MG63 (cell line): ENCODE measurements at regions not wholly inside any gene's neighbourhood (a gene's known extent, or its start where the extent isn't known, plus 50 kb on each side); places are given as distances from the start of the nearest gene placed in this dataset.
"Not testable (repeated sequence)": the region's sequence is repeated elsewhere in the genome, so short reads cannot be mapped to it uniquely, and the experiment has no call there.

Experiments used
- DNase-seq: peaks from one replicate; pipeline ENCODE4 v3.0.0-alpha.2; 2020
- H3K27me3 ChIP-seq: fragments of 250-450 bp; sonication (Bioruptor Pico); 2 replicates; pipeline ENCODE4 v1.5.1; 2020; ENCODE audit warnings: mild to moderate bottlenecking, moderate library complexity
- H3K36me3 ChIP-seq: fragments of 250-450 bp; sonication (Bioruptor Pico); 2 replicates; pipeline ENCODE4 v1.5.1; 2020; ENCODE audit warnings: mild to moderate bottlenecking, moderate library complexity
- H3K4me3 ChIP-seq: fragments of 250-450 bp; sonication (Bioruptor Pico); 2 replicates; pipeline ENCODE4 v1.5.1; 2020; ENCODE audit warnings: mild to moderate bottlenecking, moderate library complexity
- H3K9me3 ChIP-seq: fragments of 250-450 bp; sonication (Bioruptor Pico); 2 replicates; pipeline ENCODE4 v1.5.1; 2020; ENCODE audit warnings: mild to moderate bottlenecking, moderate library complexity

GRCh38 chr2:16357188-16357587, 308.4 kb downstream of the CYRIA start:
- Histone ChIP-seq H3K4me3 (no peak overlapping the region), H3K36me3 (no peaks in the 10 kb centered on the region), H3K9me3 (peaks cover 2% of the 10 kb centered on the region; the same call in 1 of the 2 replicates), H3K27me3 (no peaks in the 10 kb centered on the region)
- no peak for DNase-seq

- Histone ChIP-seq H3K9me3 (no peaks in the 10 kb centered on the region), H3K36me3 (no peaks in the 10 kb centered on the region), H3K27me3 (no peaks in the 10 kb centered on the region), H3K4me3 (no peak overlapping the region)
- no peak for DNase-seq
Observed at GRCh38 chr2:16351541-16351940, 314.1 kb downstream of the CYRIA start.

GRCh38 chr2:16351137-16351536, 314.5 kb downstream of the CYRIA start:
- H3K27me3 ChIP-seq = no peaks in the 10 kb centered on the region
- H3K9me3 ChIP-seq = no peaks in the 10 kb centered on the region
- no peak for DNase-seq
- H3K36me3 ChIP-seq = no peaks in the 10 kb centered on the region
- H3K4me3 ChIP-seq = no peak overlapping the region

GRCh38 chr2:16350211-16350610, 315.4 kb downstream of the CYRIA start:
- H3K27me3 ChIP-seq = no peaks in the 10 kb centered on the region
- no peaks in the 10 kb centered on the region for H3K9me3 ChIP-seq
- H3K4me3 ChIP-seq = no peak overlapping the region
- no peak for DNase-seq
- H3K36me3 ChIP-seq = no peaks in the 10 kb centered on the region

GRCh38 chr2:16349811-16350210, 315.8 kb downstream of the CYRIA start:
- Histone ChIP-seq H3K9me3 (no peaks in the 10 kb centered on the region), H3K36me3 (no peaks in the 10 kb centered on the region), H3K27me3 (no peaks in the 10 kb centered on the region), H3K4me3 (no peak overlapping the region)
- no peak for DNase-seq

GRCh38 chr2:16348821-16349515, 316.7 kb downstream of the CYRIA start:
- no peaks in the 10 kb centered on the region for H3K36me3 ChIP-seq
- H3K9me3 ChIP-seq = no peaks in the 10 kb centered on the region
- no peak overlapping the region for H3K4me3 ChIP-seq
- DNase-seq = no peak
- no peaks in the 10 kb centered on the region; the same call in 1 of the 2 replicates for H3K27me3 ChIP-seq

- DNase-seq = no peak
- no peaks in the 10 kb centered on the region for H3K9me3 ChIP-seq
- no peak overlapping the region for H3K4me3 ChIP-seq
- H3K27me3 ChIP-seq = no peaks in the 10 kb centered on the region; the same call in 1 of the 2 replicates
- H3K36me3 ChIP-seq = no peaks in the 10 kb centered on the region
Observed at GRCh38 chr2:16346671-16347070, 319.0 kb downstream of the CYRIA start.

GRCh38 chr2:16345231-16345630, 320.4 kb downstream of the CYRIA start:
- not testable (repeated sequence) for H3K27me3 ChIP-seq, DNase-seq, H3K36me3 ChIP-seq, H3K4me3 ChIP-seq, H3K9me3 ChIP-seq

- no peak overlapping the region for H3K4me3 ChIP-seq
- H3K27me3 ChIP-seq = peaks cover 3% of the 10 kb centered on the region; the same call in 1 of the 2 replicates
Observed at GRCh38 chr2:16339206-16339605, 326.4 kb downstream of the CYRIA start.

GRCh38 chr2:16338026-16338425, 327.6 kb downstream of the CYRIA start:
- H3K4me3 ChIP-seq = no peak overlapping the region
- no peaks in the 10 kb centered on the region for H3K36me3 ChIP-seq
- H3K9me3 ChIP-seq = no peaks in the 10 kb centered on the region; the same call in 1 of the 2 replicates
- no peak for DNase-seq
- H3K27me3 ChIP-seq = 0 out of 2 replicates have a peak, but pooled peaks cover 3% of the 10 kb centered on the region

More at GRCh38 chr2:16339206-16339605, 326.4 kb downstream of the CYRIA start:
- no peaks in the 10 kb centered on the region; the same call in 1 of the 2 replicates for H3K9me3 ChIP-seq
- no peak for DNase-seq
- H3K36me3 ChIP-seq = no peaks in the 10 kb centered on the region

- H3K9me3 ChIP-seq = no peaks in the 10 kb centered on the region; the same call in 1 of the 2 replicates
- H3K36me3 ChIP-seq = no peaks in the 10 kb centered on the region
- no peak overlapping the region for H3K4me3 ChIP-seq
- 0 out of 2 replicates have a peak, but pooled peaks cover 3% of the 10 kb centered on the region for H3K27me3 ChIP-seq
- DNase-seq = no peak
Observed at GRCh38 chr2:16336916-16337315, 328.7 kb downstream of the CYRIA start.

- DNase-seq = no peak
Observed at GRCh38 chr2:16336491-16336890, 329.1 kb downstream of the CYRIA start.

GRCh38 chr2:16335947-16336346, 329.7 kb downstream of the CYRIA start:
- no peak for DNase-seq
- Histone ChIP-seq H3K9me3 (no peaks in the 10 kb centered on the region; the same call in 1 of the 2 replicates), H3K27me3 (0 out of 2 replicates have a peak, but pooled peaks cover 3% of the 10 kb centered on the region), H3K4me3 (no peak overlapping the region), H3K36me3 (no peaks in the 10 kb centered on the region)

More at GRCh38 chr2:16336491-16336890, 329.1 kb downstream of the CYRIA start:
- H3K27me3 ChIP-seq = 0 out of 2 replicates have a peak, but pooled peaks cover 3% of the 10 kb centered on the region
- H3K36me3 ChIP-seq = no peaks in the 10 kb centered on the region
- H3K9me3 ChIP-seq = no peaks in the 10 kb centered on the region; the same call in 1 of the 2 replicates
- no peak overlapping the region for H3K4me3 ChIP-seq

- no peak overlapping the region for H3K4me3 ChIP-seq
- DNase-seq = no peak
- no peaks in the 10 kb centered on the region for H3K36me3 ChIP-seq
- H3K9me3 ChIP-seq = no peaks in the 10 kb centered on the region; the same call in 1 of the 2 replicates
- H3K27me3 ChIP-seq = 0 out of 2 replicates have a peak, but pooled peaks cover 2% of the 10 kb centered on the region
Observed at GRCh38 chr2:16335604-16335930, 330.1 kb downstream of the CYRIA start.

GRCh38 chr2:16334886-16335603, 330.6 kb downstream of the CYRIA start:
- Histone ChIP-seq H3K27me3 (no peaks in the 10 kb centered on the region), H3K4me3 (no peak overlapping the region), H3K9me3 (no peaks in the 10 kb centered on the region; the same call in 1 of the 2 replicates), H3K36me3 (no peaks in the 10 kb centered on the region)
- DNase-seq = no peak

GRCh38 chr2:16334366-16334765, 331.3 kb downstream of the CYRIA start:
- no peak for DNase-seq
- H3K9me3 ChIP-seq = no peaks in the 10 kb centered on the region

GRCh38 chr2:16333681-16334080, 332.0 kb downstream of the CYRIA start:
- Histone ChIP-seq H3K9me3 (no peaks in the 10 kb centered on the region), H3K27me3 (no peaks in the 10 kb centered on the region), H3K36me3 (no peaks in the 10 kb centered on the region), H3K4me3 (no peak overlapping the region)
- no peak for DNase-seq

More at GRCh38 chr2:16334366-16334765, 331.3 kb downstream of the CYRIA start:
- Histone ChIP-seq H3K36me3 (no peaks in the 10 kb centered on the region), H3K4me3 (no peak overlapping the region), H3K27me3 (no peaks in the 10 kb centered on the region)
